Endometrial microvascular endothelial cells (primary cell): ENCODE measurements at regions not wholly inside any gene's neighbourhood (a gene's known extent, or its start where the extent isn't known, plus 50 kb on each side); places are given as distances from the start of the nearest gene placed in this dataset.
"Not testable (repeated sequence)": the region's sequence is repeated elsewhere in the genome, so short reads cannot be mapped to it uniquely, and the experiment has no call there.

ENCODE experiments used
- in situ Hi-C: cut with HindIII; loops from 2 replicates; pipeline ENCODE4 v1.10.0; 2017; ENCODE audit warnings: low sequenced_read_pairs, low pct_unique_long_range_greater_than_20kb; ENCODE audit errors: inconsistent ontology term

- in situ Hi-C loops: no loop called here
Observed at GRCh38 chr2:14475994-14476393, 156.5 kb upstream of the LRATD1 start.

GRCh38 chr2:14479486-14479885 is 153.0 kb upstream of the LRATD1 start:
- in situ Hi-C loops: no loop called here

- in situ Hi-C loops: no loop called here
Observed at GRCh38 chr2:14480120-14480519, 152.4 kb upstream of the LRATD1 start.

GRCh38 chr2:14480906-14481305 is 151.6 kb upstream of the LRATD1 start:
- in situ Hi-C loops: no loop called here

- in situ Hi-C loops: no loop called here
Observed at GRCh38 chr2:14492920-14493503, 139.5 kb upstream of the LRATD1 start.

- in situ Hi-C loops: no loop called here
Observed at GRCh38 chr2:14494759-14495158, 137.8 kb upstream of the LRATD1 start.

- in situ Hi-C loops: no loop called here
Observed at GRCh38 chr2:14501061-14501460, 131.5 kb upstream of the LRATD1 start.

GRCh38 chr2:14506955-14507354 is 125.6 kb upstream of the LRATD1 start:
- in situ Hi-C loops: not testable (repeated sequence)

- in situ Hi-C loops: no loop called here
Observed at GRCh38 chr2:14511541-14511940, 121.0 kb upstream of the LRATD1 start.

GRCh38 chr2:14513903-14514302 is 118.6 kb upstream of the LRATD1 start:
- in situ Hi-C loops: no loop called here

- in situ Hi-C loops: no loop called here
Observed at GRCh38 chr2:14516844-14517243, 115.7 kb upstream of the LRATD1 start.

- in situ Hi-C loops: no loop called here
Observed at GRCh38 chr2:14517731-14518130, 114.8 kb upstream of the LRATD1 start.

- in situ Hi-C loops: no loop called here
Observed at GRCh38 chr2:14520385-14520945, 112.1 kb upstream of the LRATD1 start.

GRCh38 chr2:14524041-14524802 is 108.3 kb upstream of the LRATD1 start:
- in situ Hi-C loops: no loop called here

GRCh38 chr2:14524803-14525080 is 107.8 kb upstream of the LRATD1 start:
- in situ Hi-C loops: no loop called here

- in situ Hi-C loops: no loop called here
Observed at GRCh38 chr2:14530506-14530905, 102.0 kb upstream of the LRATD1 start.

- in situ Hi-C loops: no loop called here
Observed at GRCh38 chr2:14533131-14533757, 99.3 kb upstream of the LRATD1 start.

- in situ Hi-C loops: no loop called here
Observed at GRCh38 chr2:14535156-14535555, 97.4 kb upstream of the LRATD1 start.

GRCh38 chr2:14536976-14537375 is 95.5 kb upstream of the LRATD1 start:
- in situ Hi-C loops: no loop called here

- in situ Hi-C loops: no loop called here
Observed at GRCh38 chr2:14540015-14540414, 92.5 kb upstream of the LRATD1 start.
